Vagina (tissue), 2 donors: ENCODE measurements at regions not wholly inside any gene's neighbourhood (a gene's known extent, or its start where the extent isn't known, plus 50 kb on each side); places are given as distances from the start of the nearest gene placed in this dataset.

ENCODE experiments used
- CTCF ChIP-seq, 3 experiments: fragments of 450-650 bp in 2 of 3; fragments of 200-600 bp in 1 of 3; sonication (generic) in 1 of 3; IDR thresholded peaks; one replicate each; pipeline ENCODE4 v1.5.1; 2017 to 2019; ENCODE audit warnings: antibody characterized with exemption in 3 of 3, mild to moderate bottlenecking in 2 of 3, moderate library complexity in 2 of 3
- POLR2A ChIP-seq, 2 donors: fragments of 450-650 bp; IDR thresholded peaks; one replicate each; pipeline ENCODE4 v1.6.1; 2017; ENCODE audit warnings: antibody characterized with exemption in 2 of 2, mild to moderate bottlenecking in 2 of 2, moderate library complexity in 2 of 2

- TF ChIP-seq CTCF (IDR thresholded peaks at IDR 0.05) (no peak), POLR2A (IDR thresholded peaks at IDR 0.05) (no peak)
These were observed 105.8 kb downstream of the PTCSC3 start for GRCh38 chr14:36070720-36071043.
